ENCODE measurements at regions not wholly inside any gene's neighbourhood (a gene's known extent, or its start where the extent isn't known, plus 50 kb on each side); places are given as distances from the start of the nearest gene placed in this dataset.

- TF ChIP-seq POLR2A (IDR thresholded peaks at IDR 0.05) (no peak), CTCF (IDR thresholded peaks at IDR 0.05) (no peak)
Observed at GRCh38 chr5:109981979-109982378, 292.3 kb downstream of the MAN2A1 start.
